ENCODE measurements at regions not wholly inside any gene's neighbourhood (a gene's known extent, or its start where the extent isn't known, plus 50 kb on each side); places are given as distances from the start of the nearest gene placed in this dataset.

DNA sequence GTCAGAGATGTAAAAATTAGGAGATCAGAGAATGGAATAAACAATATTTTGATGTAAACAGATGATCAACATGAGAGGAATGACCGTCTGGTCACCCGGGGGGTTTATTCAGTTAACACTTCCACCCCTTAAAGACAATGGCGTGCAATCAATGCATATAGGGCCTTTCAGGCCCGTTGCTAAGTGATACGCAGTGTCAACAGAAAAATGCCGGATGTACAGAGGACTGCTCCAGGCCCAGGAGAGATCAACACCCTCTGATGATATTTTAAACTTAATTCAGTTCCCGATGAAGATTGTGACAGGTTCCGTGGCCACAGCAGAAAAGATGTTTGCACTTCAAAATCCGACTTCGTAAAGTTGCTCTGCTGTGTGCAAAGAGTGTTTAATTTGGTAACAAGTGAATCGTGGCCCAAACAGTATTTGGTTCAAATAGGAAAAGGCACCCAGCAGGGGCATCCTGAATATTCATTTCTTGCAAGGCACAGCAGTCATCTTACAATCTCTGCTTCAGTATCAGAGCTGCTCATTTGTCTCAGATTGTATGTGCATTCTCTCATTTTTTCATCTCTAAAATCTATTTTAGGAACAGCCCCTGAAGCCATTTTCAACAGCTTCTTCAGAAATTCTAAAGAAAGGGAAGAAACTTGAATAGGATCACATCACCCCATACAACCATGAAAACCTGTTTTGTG lies 72.6 kb downstream of the FOXB1 start:
- Mint-ChIP-seq H3K9me3 (no peaks in the 10 kb centered on the region), H3K36me3 (ENCODE audit: low read depth) (no peaks in the 10 kb centered on the region), H3K27me3 (peaks cover 1% of the 10 kb centered on the region), H3K4me1 (no peaks in the 10 kb centered on the region), H3K4me3 (no peak overlapping the region), H3K27ac (no peak overlapping the region)
- ChIA-PET POLR2A (no interaction called here), CTCF (no interaction called here)
- ATAC-seq (ENCODE audit: low read depth) (no peak), DNase-seq (no peak)
- intact Hi-C loops (cut with micrococcal nuclease) = no loop called here
- TF ChIP-seq, protein P1, sequence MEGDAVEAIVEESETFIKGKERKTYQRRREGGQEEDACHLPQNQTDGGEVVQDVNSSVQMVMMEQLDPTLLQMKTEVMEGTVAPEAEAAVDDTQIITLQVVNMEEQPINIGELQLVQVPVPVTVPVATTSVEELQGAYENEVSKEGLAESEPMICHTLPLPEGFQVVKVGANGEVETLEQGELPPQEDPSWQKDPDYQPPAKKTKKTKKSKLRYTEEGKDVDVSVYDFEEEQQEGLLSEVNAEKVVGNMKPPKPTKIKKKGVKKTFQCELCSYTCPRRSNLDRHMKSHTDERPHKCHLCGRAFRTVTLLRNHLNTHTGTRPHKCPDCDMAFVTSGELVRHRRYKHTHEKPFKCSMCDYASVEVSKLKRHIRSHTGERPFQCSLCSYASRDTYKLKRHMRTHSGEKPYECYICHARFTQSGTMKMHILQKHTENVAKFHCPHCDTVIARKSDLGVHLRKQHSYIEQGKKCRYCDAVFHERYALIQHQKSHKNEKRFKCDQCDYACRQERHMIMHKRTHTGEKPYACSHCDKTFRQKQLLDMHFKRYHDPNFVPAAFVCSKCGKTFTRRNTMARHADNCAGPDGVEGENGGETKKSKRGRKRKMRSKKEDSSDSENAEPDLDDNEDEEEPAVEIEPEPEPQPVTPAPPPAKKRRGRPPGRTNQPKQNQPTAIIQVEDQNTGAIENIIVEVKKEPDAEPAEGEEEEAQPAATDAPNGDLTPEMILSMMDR (IDR thresholded peaks at IDR 0.05) = no peak

- ATAC-seq (ENCODE audit: low read depth) (no peak), DNase-seq (no peak)
- ChIA-PET CTCF (interaction anchor here (1.1 kb wide), 1 partner anchor 17 kb away, joined by 3 read pairs; no protein-coding TSS in a partner anchor), POLR2A (no interaction called here)
- Mint-ChIP-seq H3K4me1 (no peaks in the 10 kb centered on the region), H3K4me3 (no peak overlapping the region), H3K27ac (no peak overlapping the region), H3K9me3 (no peaks in the 10 kb centered on the region), H3K27me3 (peaks cover 3% of the 10 kb centered on the region), H3K36me3 (ENCODE audit: low read depth) (no peaks in the 10 kb centered on the region)
- intact Hi-C loops (cut with micrococcal nuclease) = no loop called here
- TF ChIP-seq, protein P1 (IDR thresholded peaks at IDR 0.05) = no peak
Observed at GRCh38 chr15:60077581-60078359, 73.7 kb downstream of the FOXB1 start.

- Mint-ChIP-seq H3K27me3 (peaks cover 3% of the 10 kb centered on the region), H3K4me3 (no peak overlapping the region), H3K36me3 (ENCODE audit: low read depth) (no peaks in the 10 kb centered on the region), H3K27ac (no peak overlapping the region), H3K4me1 (no peaks in the 10 kb centered on the region), H3K9me3 (no peaks in the 10 kb centered on the region)
- intact Hi-C loops (cut with micrococcal nuclease) = no loop called here
- ChIA-PET POLR2A (no interaction called here), CTCF (no interaction called here)
- no peak for ATAC-seq (ENCODE audit: low read depth)
- TF ChIP-seq, protein P1 (IDR thresholded peaks at IDR 0.05) = no peak
- DNase-seq = no peak
Observed at GRCh38 chr15:60079210-60079609, 75.1 kb downstream of the FOXB1 start.

DNA sequence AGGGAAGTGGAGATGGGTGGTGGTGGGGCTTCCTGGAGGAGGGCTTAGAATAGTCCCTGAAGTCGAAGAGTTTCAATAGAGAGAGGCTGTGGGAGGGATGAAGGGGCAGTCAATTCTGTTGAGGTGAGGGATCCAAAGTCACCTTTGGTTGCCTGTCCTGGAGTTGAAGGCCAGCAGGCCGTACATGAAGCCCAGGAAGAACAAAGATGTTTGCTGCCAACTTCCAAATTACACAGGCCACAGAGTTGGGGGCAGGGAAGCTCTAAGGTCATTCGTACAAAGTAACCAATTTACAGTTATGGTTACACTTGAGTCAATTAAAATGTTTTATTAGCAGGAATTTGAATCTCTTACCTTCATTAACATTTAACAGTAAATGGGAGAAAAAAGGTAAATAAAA lies 77.9 kb downstream of the FOXB1 start:
- DNase-seq (no peak), ATAC-seq (ENCODE audit: low read depth) (no peak)
- no peak overlapping the region for H3K27ac Mint-ChIP-seq
- CTCF ChIA-PET = no interaction called here
- no peaks in the 10 kb centered on the region for H3K36me3 Mint-ChIP-seq (ENCODE audit: low read depth)
- H3K9me3 Mint-ChIP-seq = no peaks in the 10 kb centered on the region
- intact Hi-C loops (cut with micrococcal nuclease) = no loop called here
- TF ChIP-seq, protein P1 (IDR thresholded peaks at IDR 0.05) = no peak
- POLR2A ChIA-PET = no interaction called here
- H3K27me3 Mint-ChIP-seq = peaks cover 3% of the 10 kb centered on the region
- H3K4me3 Mint-ChIP-seq = no peak overlapping the region
- H3K4me1 Mint-ChIP-seq = no peaks in the 10 kb centered on the region

DNA sequence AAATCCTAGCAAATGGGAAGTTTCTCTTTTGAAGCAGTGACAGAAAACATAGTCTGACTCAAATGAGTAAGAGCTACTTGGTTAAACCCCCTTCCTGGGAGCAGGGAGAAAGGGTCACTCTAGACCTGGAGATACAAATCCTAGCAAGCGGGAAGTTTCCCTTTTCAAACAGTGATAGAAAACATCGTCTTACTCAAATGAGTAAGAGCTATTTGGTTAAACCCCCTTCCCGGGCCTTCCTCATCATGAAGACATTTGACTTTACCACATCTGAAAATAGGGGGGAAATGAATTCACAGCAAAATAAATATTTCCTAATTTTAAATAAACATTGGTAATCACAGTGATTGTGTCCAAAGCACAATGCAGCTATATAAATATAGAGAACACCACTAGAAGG lies 79.2 kb downstream of the FOXB1 start:
- Mint-ChIP-seq H3K4me1 (no peaks in the 10 kb centered on the region), H3K36me3 (ENCODE audit: low read depth) (no peaks in the 10 kb centered on the region), H3K27ac (no peak overlapping the region), H3K9me3 (no peaks in the 10 kb centered on the region), H3K4me3 (no peak overlapping the region), H3K27me3 (peaks cover 3% of the 10 kb centered on the region)
- ATAC-seq (ENCODE audit: low read depth) (no peak), DNase-seq (no peak)
- intact Hi-C loops (cut with micrococcal nuclease) = no loop called here
- ChIA-PET POLR2A (no interaction called here), CTCF (no interaction called here)
- TF ChIP-seq, protein P1 (IDR thresholded peaks at IDR 0.05) = no peak

Data from activated B cell treated with CpG ODN at 0.5 μM for 24 hours (primary cell).